ENCODE measurements at regions not wholly inside any gene's neighbourhood (a gene's known extent, or its start where the extent isn't known, plus 50 kb on each side); places are given as distances from the start of the nearest gene placed in this dataset.

DNA sequence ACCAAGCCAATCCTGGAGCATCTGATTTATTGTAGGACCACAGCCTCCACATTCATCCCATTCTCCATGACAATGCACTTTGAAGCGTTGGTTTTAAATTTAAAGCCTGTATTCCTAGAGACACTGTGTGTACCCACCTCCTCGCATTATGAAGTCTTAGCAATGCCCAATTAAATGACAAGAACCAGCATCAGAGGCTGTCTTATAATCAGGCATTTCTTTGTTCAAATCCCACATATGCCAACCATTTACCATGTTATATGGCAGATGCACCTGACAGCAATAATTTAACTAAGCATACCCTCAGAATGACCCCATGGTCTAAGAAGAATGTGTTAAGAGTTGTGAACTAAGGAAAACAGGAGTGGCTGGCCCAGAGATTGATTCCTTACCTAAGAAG, 188.2 kb downstream of the IPMK start:
- RAD21 ChIA-PET (ENCODE audit: unreplicated experiment) = no interaction called here
- in situ Hi-C loops (cut with MboI) = no loop called here
- Histone ChIP-seq H2AFZ (ENCODE audit: control insufficient read depth, low read depth, low read length) (no peak overlapping the region), H3K4me2 (ENCODE audit: control insufficient read depth, insufficient read depth) (no peak overlapping the region), H4K20me1 (ENCODE audit: control insufficient read depth, insufficient read depth) (no peaks in the 10 kb centered on the region), H3K36me3 (ENCODE audit: control insufficient read depth in 2 of 2, insufficient read depth in 2 of 2, low read length in 1 of 2) (no peaks in the 10 kb centered on the region), H3K4me1 (ENCODE audit: control insufficient read depth, insufficient read depth, low read length) (no peaks in the 10 kb centered on the region), H3K79me2 (ENCODE audit: control insufficient read depth, insufficient read depth, low read length) (no peaks in the 10 kb centered on the region), H3K27me3 (replicated peaks in 1 of 2; ENCODE audit: control insufficient read depth in 2 of 2, insufficient read depth in 2 of 2, low read length in 1 of 2) (no peaks in the 10 kb centered on the region), H3K4me3 (no peak overlapping the region), H3K9me3 (replicated peaks; ENCODE audit: control insufficient read depth, insufficient read depth, low read length) (no peaks in the 10 kb centered on the region), H3K27ac (ENCODE audit: control insufficient read depth, insufficient read depth) (no peak overlapping the region), H3K9ac (ENCODE audit: control insufficient read depth, insufficient read depth, low read length) (no peak overlapping the region)
- POLR2A ChIA-PET = no interaction called here
- intact Hi-C loops (cut with micrococcal nuclease; ENCODE audit: unreplicated experiment) = no loop called here
- ATAC-seq (no peak), DNase-seq (ENCODE audit: low read depth, low spot score) (no peak), FAIRE-seq (no peak)
- WGBS (ENCODE audit: insufficient coverage, insufficient replicate concordance, low lambda C conversion rate, missing lambda C conversion rate) = 25% methylated on average over 2 of the region's 2 CpGs
- SMC1A ChIA-PET (ENCODE audit: uncharacterized antibody, unreplicated experiment) = no interaction called here
- BruUV-seq (replicated peaks) = no TSS peak
- CTCF ChIA-PET = no interaction called here
- TF ChIP-seq RCOR1 (conservative IDR thresholded peaks at IDR 0.05; ENCODE audit: low read depth, low read length) (no peak), NBN (IDR thresholded peaks at IDR 0.05) (no peak), LARP7 (IDR thresholded peaks at IDR 0.05) (no peak), ASH2L (IDR thresholded peaks at IDR 0.05; ENCODE audit: borderline replicate concordance, low read depth) (no peak), SPI1 (IDR thresholded peaks at IDR 0.05; ENCODE audit: borderline replicate concordance, insufficient read depth, low read depth, low read length) (no peak), EGR1 (IDR thresholded peaks at IDR 0.05; ENCODE audit: borderline replicate concordance in 1 of 2, low read depth in 2 of 2, low read length in 2 of 2) (no peak), ZNF24 (IDR thresholded peaks at IDR 0.05) (no peak), SREBF2 (IDR thresholded peaks at IDR 0.05; ENCODE audit: low read length) (no peak), BMI1 (IDR thresholded peaks at IDR 0.05; ENCODE audit: borderline replicate concordance) (no peak)
- TF ChIP-seq, protein P1, sequence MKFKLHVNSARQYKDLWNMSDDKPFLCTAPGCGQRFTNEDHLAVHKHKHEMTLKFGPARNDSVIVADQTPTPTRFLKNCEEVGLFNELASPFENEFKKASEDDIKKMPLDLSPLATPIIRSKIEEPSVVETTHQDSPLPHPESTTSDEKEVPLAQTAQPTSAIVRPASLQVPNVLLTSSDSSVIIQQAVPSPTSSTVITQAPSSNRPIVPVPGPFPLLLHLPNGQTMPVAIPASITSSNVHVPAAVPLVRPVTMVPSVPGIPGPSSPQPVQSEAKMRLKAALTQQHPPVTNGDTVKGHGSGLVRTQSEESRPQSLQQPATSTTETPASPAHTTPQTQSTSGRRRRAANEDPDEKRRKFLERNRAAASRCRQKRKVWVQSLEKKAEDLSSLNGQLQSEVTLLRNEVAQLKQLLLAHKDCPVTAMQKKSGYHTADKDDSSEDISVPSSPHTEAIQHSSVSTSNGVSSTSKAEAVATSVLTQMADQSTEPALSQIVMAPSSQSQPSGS (IDR thresholded peaks at IDR 0.05; ENCODE audit: low read length) = no peak
- TF ChIP-seq, protein P2, sequence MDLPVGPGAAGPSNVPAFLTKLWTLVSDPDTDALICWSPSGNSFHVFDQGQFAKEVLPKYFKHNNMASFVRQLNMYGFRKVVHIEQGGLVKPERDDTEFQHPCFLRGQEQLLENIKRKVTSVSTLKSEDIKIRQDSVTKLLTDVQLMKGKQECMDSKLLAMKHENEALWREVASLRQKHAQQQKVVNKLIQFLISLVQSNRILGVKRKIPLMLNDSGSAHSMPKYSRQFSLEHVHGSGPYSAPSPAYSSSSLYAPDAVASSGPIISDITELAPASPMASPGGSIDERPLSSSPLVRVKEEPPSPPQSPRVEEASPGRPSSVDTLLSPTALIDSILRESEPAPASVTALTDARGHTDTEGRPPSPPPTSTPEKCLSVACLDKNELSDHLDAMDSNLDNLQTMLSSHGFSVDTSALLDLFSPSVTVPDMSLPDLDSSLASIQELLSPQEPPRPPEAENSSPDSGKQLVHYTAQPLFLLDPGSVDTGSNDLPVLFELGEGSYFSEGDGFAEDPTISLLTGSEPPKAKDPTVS (IDR thresholded peaks at IDR 0.05; ENCODE audit: low read depth, low read length) = no peak

All from GM12878 (cell line).